ENCODE measurements at regions not wholly inside any gene's neighbourhood (a gene's known extent, or its start where the extent isn't known, plus 50 kb on each side); places are given as distances from the start of the nearest gene placed in this dataset.

- no peak overlapping the region for H3K4me3 ChIP-seq (replicated peaks; ENCODE audit: low read depth, low read length)
- no peak for DNase-seq (ENCODE audit: extremely low read depth, low read depth)
- TF ChIP-seq, protein P1, sequence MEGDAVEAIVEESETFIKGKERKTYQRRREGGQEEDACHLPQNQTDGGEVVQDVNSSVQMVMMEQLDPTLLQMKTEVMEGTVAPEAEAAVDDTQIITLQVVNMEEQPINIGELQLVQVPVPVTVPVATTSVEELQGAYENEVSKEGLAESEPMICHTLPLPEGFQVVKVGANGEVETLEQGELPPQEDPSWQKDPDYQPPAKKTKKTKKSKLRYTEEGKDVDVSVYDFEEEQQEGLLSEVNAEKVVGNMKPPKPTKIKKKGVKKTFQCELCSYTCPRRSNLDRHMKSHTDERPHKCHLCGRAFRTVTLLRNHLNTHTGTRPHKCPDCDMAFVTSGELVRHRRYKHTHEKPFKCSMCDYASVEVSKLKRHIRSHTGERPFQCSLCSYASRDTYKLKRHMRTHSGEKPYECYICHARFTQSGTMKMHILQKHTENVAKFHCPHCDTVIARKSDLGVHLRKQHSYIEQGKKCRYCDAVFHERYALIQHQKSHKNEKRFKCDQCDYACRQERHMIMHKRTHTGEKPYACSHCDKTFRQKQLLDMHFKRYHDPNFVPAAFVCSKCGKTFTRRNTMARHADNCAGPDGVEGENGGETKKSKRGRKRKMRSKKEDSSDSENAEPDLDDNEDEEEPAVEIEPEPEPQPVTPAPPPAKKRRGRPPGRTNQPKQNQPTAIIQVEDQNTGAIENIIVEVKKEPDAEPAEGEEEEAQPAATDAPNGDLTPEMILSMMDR (IDR thresholded peaks at IDR 0.05; ENCODE audit: low read depth, low read length, missing control alignments) = no peak
These were observed 58.6 kb upstream of the ATP1A1 start for GRCh38 chr1:116314305-116314919.

GRCh38 chr1:116316373-116316772 lies 56.7 kb upstream of the ATP1A1 start:
- DNase-seq (ENCODE audit: extremely low read depth, low read depth) = no peak
- TF ChIP-seq, protein P1 (IDR thresholded peaks at IDR 0.05; ENCODE audit: low read depth, low read length, missing control alignments) = no peak
- H3K4me3 ChIP-seq (replicated peaks; ENCODE audit: low read depth, low read length) = no peak overlapping the region

DNA sequence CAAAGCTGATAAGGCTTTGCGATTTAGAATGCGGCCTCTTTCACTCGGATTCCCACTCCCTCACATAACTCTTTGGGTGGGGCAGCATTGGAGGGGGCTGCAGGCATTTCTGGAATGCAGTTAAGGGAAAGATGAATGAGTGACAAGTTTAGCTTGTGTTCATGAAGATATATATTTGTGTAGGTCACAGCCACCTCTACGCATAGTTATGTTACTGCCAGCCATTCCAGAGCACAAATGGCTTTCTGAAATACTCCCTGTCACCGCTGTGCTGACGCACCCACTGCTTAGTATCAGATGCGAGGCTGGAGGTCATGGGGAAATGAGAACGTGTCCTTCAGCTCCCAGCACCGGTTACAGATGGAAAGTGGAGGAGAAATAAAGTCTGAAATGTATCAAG lies 54.1 kb upstream of the ATP1A1 start:
- DNase-seq (ENCODE audit: extremely low read depth, low read depth) = no peak
- H3K4me3 ChIP-seq (replicated peaks; ENCODE audit: low read depth, low read length) = no peak overlapping the region
- TF ChIP-seq, protein P1 (IDR thresholded peaks at IDR 0.05; ENCODE audit: low read depth, low read length, missing control alignments) = no peak

DNA sequence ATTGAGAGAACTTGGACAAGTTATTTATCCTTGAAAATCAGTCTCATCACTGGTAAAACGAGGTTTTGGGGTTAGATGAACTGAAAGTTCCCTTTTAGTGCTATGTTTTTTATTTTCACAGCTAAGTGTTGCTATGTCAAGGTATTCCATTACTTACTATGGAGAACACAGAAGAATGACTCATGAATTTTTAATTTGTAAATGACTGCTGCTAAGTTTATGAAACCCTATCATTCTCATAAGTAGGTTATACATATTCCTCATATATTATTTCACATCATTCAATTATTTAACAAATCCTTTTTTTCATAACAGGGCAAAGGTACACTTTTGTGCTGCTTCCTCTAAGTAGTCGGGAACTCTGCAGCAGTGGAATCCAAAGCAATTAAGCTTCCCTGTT lies 52.2 kb upstream of the ATP1A1 start:
- DNase-seq (ENCODE audit: extremely low read depth, low read depth) = no peak
- TF ChIP-seq, protein P1 (IDR thresholded peaks at IDR 0.05; ENCODE audit: low read depth, low read length, missing control alignments) = no peak
- no peak overlapping the region for H3K4me3 ChIP-seq (replicated peaks; ENCODE audit: low read depth, low read length)

GRCh38 chr1:116321766-116322175 lies 51.3 kb upstream of the ATP1A1 start:
- TF ChIP-seq, protein P1 (IDR thresholded peaks at IDR 0.05; ENCODE audit: low read depth, low read length, missing control alignments) = no peak
- no peak overlapping the region for H3K4me3 ChIP-seq (replicated peaks; ENCODE audit: low read depth, low read length)
- DNase-seq (ENCODE audit: extremely low read depth, low read depth) = no peak

DNA sequence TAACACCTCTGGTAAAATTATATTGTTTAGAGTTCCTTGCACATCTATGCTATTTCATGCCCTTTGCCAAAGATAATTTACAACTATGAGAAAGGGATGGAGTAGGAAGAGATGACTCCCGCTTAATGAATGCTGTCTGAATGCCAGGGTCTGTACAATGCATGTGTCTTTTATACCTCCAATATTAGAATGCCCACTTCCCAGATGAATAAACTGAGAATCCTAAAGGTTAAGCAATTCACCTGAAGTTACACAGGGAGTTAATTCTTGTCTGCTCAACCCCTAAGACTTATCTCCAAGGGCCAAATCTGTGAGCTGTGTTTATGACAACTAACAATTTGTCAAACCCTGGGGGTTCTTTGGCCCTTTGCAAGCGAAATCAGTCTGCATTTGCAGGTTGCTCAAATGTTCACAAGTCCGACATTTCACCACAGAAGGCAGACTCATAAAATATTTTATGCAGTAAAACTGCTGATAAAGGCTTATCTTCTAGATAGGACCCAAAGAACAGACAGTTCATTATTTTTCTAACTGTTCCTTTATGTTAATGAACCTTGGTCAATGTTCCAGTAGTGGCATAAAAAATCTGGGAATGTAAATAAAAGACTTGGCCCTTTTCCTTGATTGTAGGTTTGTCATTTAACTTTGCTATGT lies 50.2 kb upstream of the ATP1A1 start:
- TF ChIP-seq, protein P1 (IDR thresholded peaks at IDR 0.05; ENCODE audit: low read depth, low read length, missing control alignments) = no peak
- no peak overlapping the region for H3K4me3 ChIP-seq (replicated peaks; ENCODE audit: low read depth, low read length)
- DNase-seq (ENCODE audit: extremely low read depth, low read depth) = no peak
